GM12878 (cell line): ENCODE measurements at regions not wholly inside any gene's neighbourhood (a gene's known extent, or its start where the extent isn't known, plus 50 kb on each side); places are given as distances from the start of the nearest gene placed in this dataset.

ENCODE experiments used
- ATAC-seq: fragments of 200-7000 bp; cut with Tn5 transposase; 3 replicates; pipeline ENCODE4 v1.9.1; 2020; ENCODE audit warnings: mild to moderate bottlenecking, moderate library complexity
- BruUV-seq: library from RNA; stranded (reverse); fragments of 400-500 nt; replicated peaks from 2 replicates; lab custom pipeline; 2021; lab: Mats Ljungman, UMichigan
- CTCF ChIA-PET: fragments of 300-600 bp; sonication (Branson Sonifier 250); formaldehyde crosslinking; extraction: SDS; loops from one replicate; lab custom pipeline; 2021; ENCODE audit warnings: inconsistent platforms; lab: Yijun Ruan, JAX
- POLR2A ChIA-PET: fragments of 350-600 bp; formaldehyde crosslinking; extraction: SDS; loops from one replicate; lab custom pipeline; 2021; ENCODE audit warnings: inconsistent platforms; lab: Charles Lee
- RAD21 ChIA-PET: fragments of 300-600 bp; sonication (Branson Sonifier 250); formaldehyde crosslinking; loops from one replicate; lab custom pipeline; 2023; ENCODE audit warnings: antibody characterized with exemption; ENCODE audit not compliant: unreplicated experiment; lab: Charles Lee
- SMC1A ChIA-PET: fragments of 300-600 bp; sonication (Branson Sonifier 250); formaldehyde crosslinking; loops from one replicate; lab custom pipeline; 2023; ENCODE audit not compliant: unreplicated experiment, uncharacterized antibody; lab: Charles Lee
- DNase-seq: peaks from one replicate; pipeline ENCODE4 v3.0.0-alpha.2; 2011; ENCODE audit warnings: low read depth, low spot score
- FAIRE-seq: peaks from 3 replicates; lab custom pipeline; 2011; peaks lifted over from hg19 to GRCh38; lab: Jason Lieb, UNC
- H2AFZ ChIP-seq: 2 replicates; pipeline ENCODE4 v1.6.0; 2011; ENCODE audit warnings: low read depth, low read length, control low read depth; ENCODE audit not compliant: control insufficient read depth
- H3K27ac ChIP-seq: 2 replicates; pipeline ENCODE4 v1.5.1; 2011; ENCODE audit warnings: control low read depth; ENCODE audit not compliant: control insufficient read depth, insufficient read depth
- H3K27me3 ChIP-seq, 2 experiments: replicated peaks in 1 of 2; 2 replicates each; pipeline versions ENCODE4 v1.6.0 to v1.6.1; 2011; ENCODE audit warnings: low read length in 1 of 2; ENCODE audit not compliant: control insufficient read depth in 2 of 2, insufficient read depth in 2 of 2
- H3K36me3 ChIP-seq, 2 experiments: 2 replicates each; pipeline ENCODE4 v1.5.1; 2011; ENCODE audit warnings: low read length in 1 of 2; ENCODE audit not compliant: control insufficient read depth in 2 of 2, insufficient read depth in 2 of 2
- H3K4me1 ChIP-seq: 2 replicates; pipeline ENCODE4 v1.6.1; 2011; ENCODE audit warnings: mild to moderate bottlenecking, low read length, moderate library complexity, mixed read lengths; ENCODE audit not compliant: control insufficient read depth, insufficient read depth
- H3K4me2 ChIP-seq: 2 replicates; pipeline ENCODE4 v1.6.0; 2011; ENCODE audit warnings: control low read depth; ENCODE audit not compliant: control insufficient read depth, insufficient read depth
- H3K4me3 ChIP-seq: fragments of 200-600 bp; sonication (generic); 2 replicates; pipeline ENCODE4 v1.5.1; 2016
- H3K79me2 ChIP-seq: 2 replicates; pipeline ENCODE4 v1.6.0; 2011; ENCODE audit warnings: low read length; ENCODE audit not compliant: control insufficient read depth, insufficient read depth
- H3K9ac ChIP-seq: 2 replicates; pipeline ENCODE4 v1.8.0; 2011; ENCODE audit warnings: low read length, control low read depth, mixed read lengths; ENCODE audit not compliant: control insufficient read depth, insufficient read depth
- H3K9me3 ChIP-seq: replicated peaks from 3 replicates; pipeline ENCODE4 v1.5.1; 2011; ENCODE audit warnings: mild to moderate bottlenecking, low read length; ENCODE audit not compliant: control insufficient read depth, insufficient read depth
- H4K20me1 ChIP-seq: 2 replicates; pipeline ENCODE4 v1.6.0; 2011; ENCODE audit not compliant: control insufficient read depth, insufficient read depth
- BACH1 ChIP-seq: fragments of 450-650 bp; IDR thresholded peaks from 2 replicates; pipeline ENCODE4 v1.6.1; 2017; ENCODE audit warnings: mild to moderate bottlenecking, borderline replicate concordance
- CBFB ChIP-seq: IDR thresholded peaks from 2 replicates; pipeline ENCODE4 v1.6.1; 2016; ENCODE audit warnings: antibody characterized with exemption, low read depth
- CREM ChIP-seq: IDR thresholded peaks from 2 replicates; pipeline ENCODE4 v1.6.1; 2014; ENCODE audit warnings: antibody characterized with exemption, low read depth
- HCFC1 ChIP-seq: fragments of 150-350 bp; IDR thresholded peaks from 2 replicates; pipeline ENCODE4 v1.6.1; 2014; ENCODE audit warnings: low read length
- POLR2A ChIP-seq: IDR thresholded peaks from 2 replicates; pipeline ENCODE4 v1.6.1; 2011; ENCODE audit warnings: low read depth, mild to moderate bottlenecking, low read length
- POLR2AphosphoS5 ChIP-seq: IDR thresholded peaks from 2 replicates; pipeline ENCODE4 v1.6.1; 2011; ENCODE audit warnings: mild to moderate bottlenecking, low read length, inconsistent platforms
- RAD21 ChIP-seq: IDR thresholded peaks from 2 replicates; pipeline ENCODE4 v1.6.1; 2011; ENCODE audit warnings: mild to moderate bottlenecking, low read depth, low read length, moderate library complexity; ENCODE audit not compliant: insufficient read depth
- RB1 ChIP-seq: fragments of 450-650 bp; formaldehyde crosslinking; IDR thresholded peaks from 2 replicates; pipeline ENCODE4 v1.6.1; 2017; ENCODE audit warnings: mild to moderate bottlenecking, borderline replicate concordance
- RCOR1 ChIP-seq: conservative IDR thresholded peaks from 2 replicates; pipeline ENCODE4 v1.6.1; 2012; ENCODE audit warnings: low read depth, low read length, improper control_type of control experiment
- RUNX3 ChIP-seq: IDR thresholded peaks from 2 replicates; pipeline ENCODE4 v1.6.1; 2012; ENCODE audit warnings: low read length, inconsistent platforms
- SMAD1 ChIP-seq: fragments of 450-650 bp; IDR thresholded peaks from 2 replicates; pipeline ENCODE4 v1.6.1; 2018; ENCODE audit warnings: mild to moderate bottlenecking, low read depth; ENCODE audit not compliant: partially characterized antibody
- TBL1XR1 ChIP-seq: IDR thresholded peaks from 2 replicates; pipeline ENCODE4 v1.6.1; 2012; ENCODE audit warnings: low read depth, low read length, improper control_type of control experiment
- TCF7 ChIP-seq: IDR thresholded peaks from 2 replicates; pipeline ENCODE4 v1.6.1; 2014; ENCODE audit warnings: antibody characterized with exemption, borderline replicate concordance
- WRNIP1 ChIP-seq: IDR thresholded peaks from 2 replicates; pipeline ENCODE4 v1.6.1; 2011; ENCODE audit warnings: low read depth, low read length, improper control_type of control experiment, borderline replicate concordance
- ZSCAN29 ChIP-seq: fragments of 450-650 bp; IDR thresholded peaks from 2 replicates; pipeline ENCODE4 v1.6.1; 2017; ENCODE audit warnings: mild to moderate bottlenecking, moderate library complexity
- WGBS: methylation state at CpG from one replicate; pipeline ENCODE4 v1.1.6; 2016; ENCODE audit warnings: low lambda C conversion rate; ENCODE audit not compliant: insufficient replicate concordance, insufficient coverage; ENCODE audit errors: missing lambda C conversion rate; 5-methylcytosine and 5-hydroxymethylcytosine counted together
- in situ Hi-C: fragments of 300-500 bp; cut with MboI; formaldehyde crosslinking; loops from 9 replicates; pipeline ENCODE4 v1.14.3; 2018; ENCODE audit warnings: mixed read lengths
- intact Hi-C: fragments of 100-400 bp; cut with micrococcal nuclease; formaldehyde crosslinking; loops from one replicate; pipeline ENCODE4 v1.14.2; 2022; ENCODE audit not compliant: unreplicated experiment
- TF ChIP-seq, protein P1 (sequence below): fragments of 150-350 bp; IDR thresholded peaks from 2 replicates; pipeline ENCODE4 v1.6.1; 2016; ENCODE audit warnings: low read depth, low read length
- TF ChIP-seq, protein P2 (sequence below): fragments of 450-650 bp; IDR thresholded peaks from 2 replicates; pipeline ENCODE4 v1.6.1; 2014; ENCODE audit warnings: mild to moderate bottlenecking
- TF ChIP-seq, protein P3 (sequence below): IDR thresholded peaks from 2 replicates; pipeline ENCODE4 v1.6.1; 2012; ENCODE audit warnings: low read depth, low read length, improper control_type of control experiment
- TF ChIP-seq, protein P4 (sequence below), 3 experiments: IDR thresholded peaks in 2 of 3; conservative IDR thresholded peaks in 1 of 3; 2 replicates each; pipeline ENCODE4 v1.5.1; 2011; ENCODE audit warnings: low read depth in 3 of 3, low read length in 3 of 3, mild to moderate bottlenecking in 3 of 3, control low read depth in 2 of 3, moderate library complexity in 2 of 3, inconsistent platforms in 1 of 3, mixed read lengths in 1 of 3; ENCODE audit not compliant: control insufficient read depth in 2 of 3, insufficient read depth in 1 of 3; ENCODE audit errors: extremely low read depth in 1 of 3

DNA sequence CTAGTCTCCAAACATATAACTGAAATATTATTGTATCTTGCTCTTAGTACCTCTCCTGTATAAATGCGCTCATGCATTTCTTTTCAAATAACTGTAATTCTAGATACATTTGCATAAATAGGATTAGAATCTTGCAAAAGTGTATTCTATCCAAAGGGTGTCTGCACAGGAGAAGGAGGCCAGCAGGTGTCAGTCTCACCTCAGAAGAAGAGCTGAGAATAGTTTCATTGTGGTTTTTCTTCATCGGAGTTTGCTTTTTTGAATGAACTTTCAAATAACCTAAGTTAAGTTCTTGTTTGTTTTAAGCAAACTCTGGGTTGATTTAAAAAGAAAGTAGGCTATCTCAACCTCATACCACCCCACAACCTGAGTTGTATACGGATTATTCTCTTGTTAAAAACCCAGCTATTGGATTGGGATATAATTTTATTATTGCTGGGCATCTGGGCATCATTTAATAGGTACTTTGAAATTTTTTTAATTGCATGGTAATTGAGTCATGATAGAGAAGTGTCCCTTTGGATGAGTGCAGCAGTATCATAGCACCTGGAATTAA lies 125.0 kb upstream of the MLIP start:
- Histone ChIP-seq H3K27me3 (no peaks in the 10 kb centered on the region; a peak in 1 of 4 replicates), H3K79me2 (no peaks in the 10 kb centered on the region), H3K9me3 (no peaks in the 10 kb centered on the region), H3K4me2 (no peak overlapping the region), H3K36me3 (no peaks in the 10 kb centered on the region), H2AFZ (no peak overlapping the region), H3K27ac (no peak overlapping the region), H3K9ac (no peak overlapping the region), H3K4me3 (no peak overlapping the region), H3K4me1 (no peaks in the 10 kb centered on the region), H4K20me1 (no peaks in the 10 kb centered on the region)
- in situ Hi-C loops, result loop anchor here (10.0 kb wide), 2 partner anchors 279 to 1249 kb away; no protein-coding TSS in a partner anchor
- intact Hi-C loops, result loop anchor here (1.0 to 10.0 kb wide), 5 partner anchors 283 to 1256 kb away; no protein-coding TSS in a partner anchor
- CTCF ChIA-PET, result interaction anchor here (0.6 to 2.2 kb wide), 24 partner anchors 8 to 1258 kb away, joined by 3 to 13 read pairs (median 3); no protein-coding TSS in a partner anchor
- ATAC-seq, result peak; percentile 71
- SMC1A ChIA-PET, result interaction anchor here (0.7 to 2.1 kb wide), 5 partner anchors 10 to 1007 kb away, joined by 3 to 6 read pairs (median 3); no protein-coding TSS in a partner anchor
- BruUV-seq, result no TSS peak
- peak; percentile 65 for FAIRE-seq
- WGBS, result 1% methylated on average over 3 of the region's 3 CpGs
- POLR2A ChIA-PET, result no interaction called here
- no peak for DNase-seq
- RAD21 ChIA-PET, result interaction anchor here (0.8 to 1.8 kb wide), 5 partner anchors 75 to 1083 kb away, joined by 3 to 5 read pairs (median 3); no protein-coding TSS in a partner anchor
- no peak for TF ChIP-seq SMAD1
- TF ChIP-seq RCOR1, result no peak
- TF ChIP-seq POLR2A, result no peak
- TF ChIP-seq CBFB, result no peak
- no peak for TF ChIP-seq CREM
- TF ChIP-seq ZSCAN29, result no peak
- TF ChIP-seq, protein P1, sequence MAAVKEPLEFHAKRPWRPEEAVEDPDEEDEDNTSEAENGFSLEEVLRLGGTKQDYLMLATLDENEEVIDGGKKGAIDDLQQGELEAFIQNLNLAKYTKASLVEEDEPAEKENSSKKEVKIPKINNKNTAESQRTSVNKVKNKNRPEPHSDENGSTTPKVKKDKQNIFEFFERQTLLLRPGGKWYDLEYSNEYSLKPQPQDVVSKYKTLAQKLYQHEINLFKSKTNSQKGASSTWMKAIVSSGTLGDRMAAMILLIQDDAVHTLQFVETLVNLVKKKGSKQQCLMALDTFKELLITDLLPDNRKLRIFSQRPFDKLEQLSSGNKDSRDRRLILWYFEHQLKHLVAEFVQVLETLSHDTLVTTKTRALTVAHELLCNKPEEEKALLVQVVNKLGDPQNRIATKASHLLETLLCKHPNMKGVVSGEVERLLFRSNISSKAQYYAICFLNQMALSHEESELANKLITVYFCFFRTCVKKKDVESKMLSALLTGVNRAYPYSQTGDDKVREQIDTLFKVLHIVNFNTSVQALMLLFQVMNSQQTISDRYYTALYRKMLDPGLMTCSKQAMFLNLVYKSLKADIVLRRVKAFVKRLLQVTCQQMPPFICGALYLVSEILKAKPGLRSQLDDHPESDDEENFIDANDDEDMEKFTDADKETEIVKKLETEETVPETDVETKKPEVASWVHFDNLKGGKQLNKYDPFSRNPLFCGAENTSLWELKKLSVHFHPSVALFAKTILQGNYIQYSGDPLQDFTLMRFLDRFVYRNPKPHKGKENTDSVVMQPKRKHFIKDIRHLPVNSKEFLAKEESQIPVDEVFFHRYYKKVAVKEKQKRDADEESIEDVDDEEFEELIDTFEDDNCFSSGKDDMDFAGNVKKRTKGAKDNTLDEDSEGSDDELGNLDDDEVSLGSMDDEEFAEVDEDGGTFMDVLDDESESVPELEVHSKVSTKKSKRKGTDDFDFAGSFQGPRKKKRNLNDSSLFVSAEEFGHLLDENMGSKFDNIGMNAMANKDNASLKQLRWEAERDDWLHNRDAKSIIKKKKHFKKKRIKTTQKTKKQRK, result no peak
- TF ChIP-seq, protein P2, sequence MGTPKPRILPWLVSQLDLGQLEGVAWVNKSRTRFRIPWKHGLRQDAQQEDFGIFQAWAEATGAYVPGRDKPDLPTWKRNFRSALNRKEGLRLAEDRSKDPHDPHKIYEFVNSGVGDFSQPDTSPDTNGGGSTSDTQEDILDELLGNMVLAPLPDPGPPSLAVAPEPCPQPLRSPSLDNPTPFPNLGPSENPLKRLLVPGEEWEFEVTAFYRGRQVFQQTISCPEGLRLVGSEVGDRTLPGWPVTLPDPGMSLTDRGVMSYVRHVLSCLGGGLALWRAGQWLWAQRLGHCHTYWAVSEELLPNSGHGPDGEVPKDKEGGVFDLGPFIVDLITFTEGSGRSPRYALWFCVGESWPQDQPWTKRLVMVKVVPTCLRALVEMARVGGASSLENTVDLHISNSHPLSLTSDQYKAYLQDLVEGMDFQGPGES, result no peak
- TF ChIP-seq HCFC1, result no peak
- peak; percentile 79 for TF ChIP-seq RAD21
- no peak for TF ChIP-seq TCF7
- TF ChIP-seq POLR2AphosphoS5, result no peak
- TF ChIP-seq, protein P3, sequence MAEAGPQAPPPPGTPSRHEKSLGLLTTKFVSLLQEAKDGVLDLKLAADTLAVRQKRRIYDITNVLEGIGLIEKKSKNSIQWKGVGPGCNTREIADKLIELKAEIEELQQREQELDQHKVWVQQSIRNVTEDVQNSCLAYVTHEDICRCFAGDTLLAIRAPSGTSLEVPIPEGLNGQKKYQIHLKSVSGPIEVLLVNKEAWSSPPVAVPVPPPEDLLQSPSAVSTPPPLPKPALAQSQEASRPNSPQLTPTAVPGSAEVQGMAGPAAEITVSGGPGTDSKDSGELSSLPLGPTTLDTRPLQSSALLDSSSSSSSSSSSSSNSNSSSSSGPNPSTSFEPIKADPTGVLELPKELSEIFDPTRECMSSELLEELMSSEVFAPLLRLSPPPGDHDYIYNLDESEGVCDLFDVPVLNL, result no peak
- no peak for TF ChIP-seq TBL1XR1
- peak; percentile 62 for TF ChIP-seq RUNX3
- no peak for TF ChIP-seq RB1
- TF ChIP-seq WRNIP1, result no peak
- TF ChIP-seq BACH1, result no peak
- TF ChIP-seq, protein P4, sequence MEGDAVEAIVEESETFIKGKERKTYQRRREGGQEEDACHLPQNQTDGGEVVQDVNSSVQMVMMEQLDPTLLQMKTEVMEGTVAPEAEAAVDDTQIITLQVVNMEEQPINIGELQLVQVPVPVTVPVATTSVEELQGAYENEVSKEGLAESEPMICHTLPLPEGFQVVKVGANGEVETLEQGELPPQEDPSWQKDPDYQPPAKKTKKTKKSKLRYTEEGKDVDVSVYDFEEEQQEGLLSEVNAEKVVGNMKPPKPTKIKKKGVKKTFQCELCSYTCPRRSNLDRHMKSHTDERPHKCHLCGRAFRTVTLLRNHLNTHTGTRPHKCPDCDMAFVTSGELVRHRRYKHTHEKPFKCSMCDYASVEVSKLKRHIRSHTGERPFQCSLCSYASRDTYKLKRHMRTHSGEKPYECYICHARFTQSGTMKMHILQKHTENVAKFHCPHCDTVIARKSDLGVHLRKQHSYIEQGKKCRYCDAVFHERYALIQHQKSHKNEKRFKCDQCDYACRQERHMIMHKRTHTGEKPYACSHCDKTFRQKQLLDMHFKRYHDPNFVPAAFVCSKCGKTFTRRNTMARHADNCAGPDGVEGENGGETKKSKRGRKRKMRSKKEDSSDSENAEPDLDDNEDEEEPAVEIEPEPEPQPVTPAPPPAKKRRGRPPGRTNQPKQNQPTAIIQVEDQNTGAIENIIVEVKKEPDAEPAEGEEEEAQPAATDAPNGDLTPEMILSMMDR (IDR thresholded peaks at IDR 0.05 in 2 of 3, conservative IDR thresholded peaks at IDR 0.05 in 1 of 3; ENCODE audit: control insufficient read depth in 2 of 3, extremely low read depth in 1 of 3, insufficient read depth in 1 of 3, low read depth in 3 of 3, low read length in 3 of 3), result peak; percentile 58 to 75 (median 61)
